ENCODE measurements at regions not wholly inside any gene's neighbourhood (a gene's known extent, or its start where the extent isn't known, plus 50 kb on each side); places are given as distances from the start of the nearest gene placed in this dataset.

DNA sequence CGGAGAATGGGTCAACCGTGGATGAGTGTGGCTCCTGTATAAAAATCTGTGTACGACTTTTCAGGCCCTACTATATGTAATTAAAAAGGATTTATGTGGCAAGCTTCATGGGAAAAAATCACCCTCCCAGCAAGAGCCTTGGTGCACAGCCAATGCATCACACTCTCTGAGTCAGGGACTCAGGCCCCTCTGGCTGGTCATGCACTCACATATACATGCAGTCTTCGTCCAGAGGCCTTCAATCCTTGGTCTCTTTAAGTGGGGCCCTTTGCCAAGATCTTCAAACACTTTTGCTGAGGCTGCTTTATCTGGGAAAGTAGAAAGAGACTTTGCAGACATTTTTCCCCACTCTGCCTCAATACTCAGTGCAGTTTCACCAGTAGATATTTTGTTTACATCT, 311.4 kb upstream of the FSTL5 start:
- H3K56ac ChIP-seq (replicated peaks; ENCODE audit: insufficient read length, low read depth, low read length) = no peak overlapping the region
- H3K9me3 ChIP-seq (ENCODE audit: insufficient read depth in 2 of 2, low read depth in 1 of 2, low read length in 1 of 2) = no peaks in the 10 kb centered on the region
- H4K8ac ChIP-seq (ENCODE audit: extremely low read depth, insufficient read depth, low read length) = no peak overlapping the region
- H3K79me2 ChIP-seq (ENCODE audit: control insufficient read depth in 1 of 2, insufficient read depth in 2 of 2, low read length in 2 of 2) = no peaks in the 10 kb centered on the region
- H4K91ac ChIP-seq (replicated peaks; ENCODE audit: insufficient read length, low read length) = no peak overlapping the region
- H3K23ac ChIP-seq (ENCODE audit: insufficient read length) = no peak overlapping the region
- DNase-seq (ENCODE audit: low read depth in 1 of 2, low spot score in 2 of 2) (no peak), FAIRE-seq (no peak)
- H3K4me2 ChIP-seq (ENCODE audit: insufficient read depth in 1 of 2, low read depth in 2 of 2, low read length in 2 of 2) = no peak overlapping the region
- no peak overlapping the region for H2AK5ac ChIP-seq (ENCODE audit: low read depth, low read length)
- no peaks in the 10 kb centered on the region for H3K4me1 ChIP-seq (replicated peaks in 1 of 4; ENCODE audit: control insufficient read depth in 3 of 4, insufficient read depth in 4 of 4, low read length in 3 of 4)
- no peak overlapping the region for H3K4ac ChIP-seq (replicated peaks; ENCODE audit: insufficient read length, low read depth, low read length)
- H3K18ac ChIP-seq (ENCODE audit: extremely low read depth, low read length) = no peak overlapping the region
- H3K36me3 ChIP-seq (ENCODE audit: control insufficient read depth in 2 of 4, insufficient read depth in 4 of 4, low read length in 3 of 4) = no peaks in the 10 kb centered on the region
- H4K5ac ChIP-seq (ENCODE audit: insufficient read length, low read depth, low read length) = no peak overlapping the region
- H4K20me1 ChIP-seq (replicated peaks in 1 of 2; ENCODE audit: control insufficient read depth in 1 of 2, insufficient read depth in 2 of 2, low read length in 2 of 2) = no peaks in the 10 kb centered on the region
- CTCF ChIA-PET (ENCODE audit: partially characterized antibody) = no interaction called here
- H3K14ac ChIP-seq (ENCODE audit: insufficient read length) = no peak overlapping the region
- H2BK12ac ChIP-seq (ENCODE audit: low read depth, low read length) = no peak overlapping the region
- H2BK20ac ChIP-seq (ENCODE audit: low read length) = no peak overlapping the region
- H2BK120ac ChIP-seq (replicated peaks; ENCODE audit: low read depth, low read length) = no peak overlapping the region
- no peaks in the 10 kb centered on the region for H3K27me3 ChIP-seq (replicated peaks in 1 of 4; ENCODE audit: control insufficient read depth in 3 of 4, extremely low read depth in 1 of 4, insufficient read depth in 3 of 4, low read length in 3 of 4)
- no peak overlapping the region for H3K27ac ChIP-seq (ENCODE audit: low read depth, low read length)
- H3K9ac ChIP-seq (replicated peaks in 1 of 4; ENCODE audit: extremely low read depth in 1 of 4, low read depth in 3 of 4, low read length in 3 of 4) = no peak overlapping the region
- POLR2A ChIA-PET (ENCODE audit: partially characterized antibody) = no interaction called here
- H3K79me1 ChIP-seq (ENCODE audit: low read depth, low read length) = no peaks in the 10 kb centered on the region
- 86% methylated on average over 4 of the region's 4 CpGs; no CpG with 5 or more reads in 1 of the 2 experiments for WGBS, 2 experiments (ENCODE audit: extremely low coverage in 1 of 2, insufficient coverage in 1 of 2, insufficient read length in 1 of 2, insufficient replicate concordance in 2 of 2, low coverage in 1 of 2, low lambda C conversion rate in 2 of 2, missing lambda C conversion rate in 1 of 2)
- no peak overlapping the region for H2BK15ac ChIP-seq (ENCODE audit: low read length)
- no peaks in the 10 kb centered on the region for H3K23me2 ChIP-seq (ENCODE audit: low read depth, low read length)
- H2AFZ ChIP-seq (ENCODE audit: low read length) = no peak overlapping the region
- H2BK5ac ChIP-seq (ENCODE audit: low read depth, low read length) = no peak overlapping the region
- H3K4me3 ChIP-seq (ENCODE audit: extremely low read depth in 1 of 4, insufficient read depth in 2 of 4, low read depth in 3 of 4, low read length in 4 of 4) = no peak overlapping the region
- no peak for TF ChIP-seq TAF7 (optimal IDR thresholded peaks at IDR 0.05; ENCODE audit: borderline replicate concordance, low read depth, low read length)
- no peak for TF ChIP-seq CTBP2 (IDR thresholded peaks at IDR 0.05; ENCODE audit: borderline replicate concordance, insufficient read depth, insufficient read length, low read length)
- no peak for TF ChIP-seq CREB1 (IDR thresholded peaks at IDR 0.05)
- TF ChIP-seq SUZ12 (IDR thresholded peaks at IDR 0.05; ENCODE audit: low read length) = no peak
- TF ChIP-seq TCF12 (IDR thresholded peaks at IDR 0.05; ENCODE audit: low read depth, low read length) = no peak
- TF ChIP-seq, protein P1, sequence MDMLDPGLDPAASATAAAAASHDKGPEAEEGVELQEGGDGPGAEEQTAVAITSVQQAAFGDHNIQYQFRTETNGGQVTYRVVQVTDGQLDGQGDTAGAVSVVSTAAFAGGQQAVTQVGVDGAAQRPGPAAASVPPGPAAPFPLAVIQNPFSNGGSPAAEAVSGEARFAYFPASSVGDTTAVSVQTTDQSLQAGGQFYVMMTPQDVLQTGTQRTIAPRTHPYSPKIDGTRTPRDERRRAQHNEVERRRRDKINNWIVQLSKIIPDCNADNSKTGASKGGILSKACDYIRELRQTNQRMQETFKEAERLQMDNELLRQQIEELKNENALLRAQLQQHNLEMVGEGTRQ (IDR thresholded peaks at IDR 0.05; ENCODE audit: low read length) = no peak
- TF ChIP-seq RFX5 (IDR thresholded peaks at IDR 0.05; ENCODE audit: borderline replicate concordance, low read depth, low read length) = no peak

Measured in H1 (cell line).